Fibroblast of villous mesenchyme (primary cell): ENCODE measurements at regions not wholly inside any gene's neighbourhood (a gene's known extent, or its start where the extent isn't known, plus 50 kb on each side); places are given as distances from the start of the nearest gene placed in this dataset.

Experiments
- DNase-seq: peaks from one replicate; pipeline ENCODE4 v3.0.0-alpha.2; 2010; ENCODE audit warnings: low read depth
- H3K4me3 ChIP-seq: 2 replicates; pipeline ENCODE4 v1.5.1; 2011; ENCODE audit warnings: low read depth, mild to moderate bottlenecking, low read length
- TF ChIP-seq, protein P1 (sequence below): IDR thresholded peaks from 2 replicates; pipeline ENCODE4 v1.5.1; 2012; ENCODE audit warnings: low read depth, mild to moderate bottlenecking, low read length; ENCODE audit not compliant: insufficient read depth

DNA sequence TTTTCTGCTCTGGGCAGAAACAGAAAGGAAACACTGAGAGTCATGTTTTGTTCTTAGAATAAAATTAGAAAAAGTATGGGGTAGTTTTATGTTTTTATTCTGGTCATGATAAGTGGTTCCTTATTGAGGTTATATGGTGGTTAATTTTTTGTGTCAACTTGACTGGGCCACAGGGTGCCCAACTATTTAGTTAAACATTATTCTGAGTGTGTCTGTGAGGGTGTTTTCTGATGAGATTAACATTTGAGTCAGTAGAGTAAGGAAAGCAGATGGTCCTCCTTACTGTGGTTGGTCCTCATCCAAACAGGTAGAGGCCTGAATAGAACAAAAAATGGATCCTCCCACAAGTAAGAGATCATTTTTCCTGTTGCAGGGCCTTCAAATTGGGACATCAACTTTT lies 98.9 kb downstream of the C3orf38 start:
- TF ChIP-seq, protein P1, sequence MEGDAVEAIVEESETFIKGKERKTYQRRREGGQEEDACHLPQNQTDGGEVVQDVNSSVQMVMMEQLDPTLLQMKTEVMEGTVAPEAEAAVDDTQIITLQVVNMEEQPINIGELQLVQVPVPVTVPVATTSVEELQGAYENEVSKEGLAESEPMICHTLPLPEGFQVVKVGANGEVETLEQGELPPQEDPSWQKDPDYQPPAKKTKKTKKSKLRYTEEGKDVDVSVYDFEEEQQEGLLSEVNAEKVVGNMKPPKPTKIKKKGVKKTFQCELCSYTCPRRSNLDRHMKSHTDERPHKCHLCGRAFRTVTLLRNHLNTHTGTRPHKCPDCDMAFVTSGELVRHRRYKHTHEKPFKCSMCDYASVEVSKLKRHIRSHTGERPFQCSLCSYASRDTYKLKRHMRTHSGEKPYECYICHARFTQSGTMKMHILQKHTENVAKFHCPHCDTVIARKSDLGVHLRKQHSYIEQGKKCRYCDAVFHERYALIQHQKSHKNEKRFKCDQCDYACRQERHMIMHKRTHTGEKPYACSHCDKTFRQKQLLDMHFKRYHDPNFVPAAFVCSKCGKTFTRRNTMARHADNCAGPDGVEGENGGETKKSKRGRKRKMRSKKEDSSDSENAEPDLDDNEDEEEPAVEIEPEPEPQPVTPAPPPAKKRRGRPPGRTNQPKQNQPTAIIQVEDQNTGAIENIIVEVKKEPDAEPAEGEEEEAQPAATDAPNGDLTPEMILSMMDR = no peak

DNA sequence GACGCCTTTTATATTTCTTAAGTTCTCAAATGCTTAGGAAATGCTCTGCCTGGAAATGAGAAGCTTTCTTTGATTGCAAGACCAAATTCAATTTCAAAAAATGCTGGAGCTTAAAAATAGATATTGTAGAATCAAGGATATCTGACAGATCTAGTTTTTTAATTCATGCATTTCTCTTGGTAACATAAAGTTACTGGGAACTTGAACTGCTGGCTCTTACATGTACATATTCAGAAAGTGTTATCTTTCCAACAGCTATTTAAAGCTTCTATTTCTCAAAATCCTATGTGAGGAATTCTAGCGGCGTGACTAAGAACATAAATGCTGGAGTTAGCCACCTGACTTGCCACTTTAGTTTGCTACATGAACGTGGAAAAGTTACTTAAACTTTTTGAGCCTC lies 109.3 kb downstream of the C3orf38 start:
- TF ChIP-seq, protein P1 = no peak
- DNase-seq = no peak
- H3K4me3 ChIP-seq = no peak overlapping the region

More for the DNA sequence above, 98.9 kb downstream of the C3orf38 start:
- no peak for DNase-seq
- no peak overlapping the region for H3K4me3 ChIP-seq

DNA sequence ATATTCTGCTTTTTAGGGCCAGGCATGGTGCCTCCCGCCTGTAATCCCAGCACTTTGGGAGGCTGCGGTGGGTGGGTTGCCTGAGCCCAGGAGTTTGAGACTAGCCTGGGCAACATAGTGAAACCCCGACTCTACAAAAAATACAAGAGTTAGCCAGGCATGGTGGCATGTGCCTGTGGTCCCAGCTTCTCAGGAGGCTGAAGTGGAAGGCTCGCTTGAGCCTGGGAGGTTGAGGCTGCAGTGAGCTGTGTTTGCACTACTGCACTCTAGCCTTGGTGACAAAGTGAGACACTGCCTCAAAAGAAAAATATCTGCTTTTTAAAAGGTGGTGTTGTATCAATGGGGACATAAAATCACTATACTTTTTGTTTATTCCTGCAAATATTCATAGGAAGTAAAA lies 112.8 kb downstream of the C3orf38 start:
- DNase-seq = no peak

GRCh38 chr3:88263417-88264100 lies 113.8 kb downstream of the C3orf38 start:
- no peak for DNase-seq
- no peak overlapping the region for H3K4me3 ChIP-seq
- TF ChIP-seq, protein P1 = no peak

More for the DNA sequence above, 112.8 kb downstream of the C3orf38 start:
- TF ChIP-seq, protein P1 = no peak
- no peak overlapping the region for H3K4me3 ChIP-seq

DNA sequence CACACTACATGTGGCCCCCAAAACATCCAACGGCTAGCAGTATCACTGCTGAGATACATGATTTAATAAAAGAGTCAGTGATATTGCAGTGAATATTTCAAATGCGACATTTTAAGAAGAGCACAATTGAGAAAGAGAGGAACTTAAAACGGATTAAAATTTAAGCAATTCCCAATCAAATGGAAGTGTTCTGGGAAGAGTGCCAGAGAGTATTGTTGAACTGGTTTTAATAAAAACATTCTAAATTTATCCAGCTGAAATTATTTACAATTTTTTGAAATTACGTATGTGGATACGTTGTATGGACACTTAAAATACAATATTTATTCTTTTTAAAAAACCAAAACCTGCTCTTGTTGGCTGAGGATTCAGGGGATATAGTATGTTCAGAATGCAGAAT lies 117.7 kb downstream of the C3orf38 start:
- TF ChIP-seq, protein P1 = no peak
- DNase-seq = no peak
- H3K4me3 ChIP-seq = no peak overlapping the region

- TF ChIP-seq, protein P1 = no peak
- no peak for DNase-seq
- no peak overlapping the region for H3K4me3 ChIP-seq
These were observed 118.1 kb downstream of the C3orf38 start for GRCh38 chr3:88267847-88268246.

DNA sequence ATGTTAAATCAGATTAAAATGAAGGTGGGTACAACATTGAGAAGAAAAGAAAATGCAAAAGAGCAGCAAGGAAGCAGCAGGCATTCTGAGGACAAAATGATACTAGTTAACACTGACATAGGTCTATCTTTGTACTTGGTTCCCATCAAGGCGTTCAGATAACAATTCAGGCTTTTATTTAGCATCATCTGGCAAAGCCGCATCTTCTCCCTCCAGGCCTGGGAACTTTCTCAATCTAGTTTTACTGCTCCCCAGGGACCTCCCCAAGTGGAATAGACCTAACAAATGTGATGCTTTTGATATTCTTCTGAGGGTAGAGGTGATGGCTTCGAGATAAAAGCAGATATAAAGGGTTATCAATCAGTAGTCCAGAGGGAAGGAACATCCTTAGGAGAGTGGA lies 130.6 kb downstream of the C3orf38 start:
- TF ChIP-seq, protein P1 = no peak
- H3K4me3 ChIP-seq = no peak overlapping the region
- no peak for DNase-seq
